ENCODE measurements at regions not wholly inside any gene's neighbourhood (a gene's known extent, or its start where the extent isn't known, plus 50 kb on each side); places are given as distances from the start of the nearest gene placed in this dataset.

DNA sequence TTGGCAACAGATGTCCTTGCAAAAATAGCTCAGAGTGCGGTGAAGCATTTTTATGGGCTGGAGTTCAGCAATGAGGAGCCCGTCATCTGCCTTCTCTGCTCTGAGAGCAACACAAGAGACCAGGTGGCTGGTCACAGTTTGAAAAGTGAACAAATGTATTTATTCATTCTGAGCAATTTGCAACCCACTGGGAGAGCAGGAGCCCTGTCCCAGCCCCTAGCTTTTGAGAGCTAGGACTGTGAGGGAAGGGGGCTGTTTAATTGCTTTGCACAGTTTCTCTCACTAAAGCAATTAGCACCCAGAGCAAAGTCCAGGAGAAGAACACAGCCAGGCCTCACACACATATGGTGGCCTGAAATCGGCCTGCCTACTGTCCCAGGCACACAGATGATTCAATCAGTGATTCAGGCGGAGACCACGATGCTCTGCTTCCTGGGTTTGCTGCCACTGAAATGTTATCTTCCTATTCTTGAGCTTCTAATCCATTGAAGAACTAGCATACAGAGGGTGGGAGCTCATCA, 646.1 kb upstream of the ACVR2A start:
- Mint-ChIP-seq H3K27me3 (ENCODE audit: unreplicated experiment) (peaks cover 3% of the 10 kb centered on the region), H3K9me3 (ENCODE audit: unreplicated experiment) (no peaks in the 10 kb centered on the region), H3K27ac (ENCODE audit: unreplicated experiment) (no peak overlapping the region), H3K4me3 (ENCODE audit: unreplicated experiment) (no peak overlapping the region), H3K4me1 (ENCODE audit: unreplicated experiment) (no peaks in the 10 kb centered on the region), H3K36me3 (ENCODE audit: unreplicated experiment) (no peaks in the 10 kb centered on the region)
- TF ChIP-seq, protein P1, sequence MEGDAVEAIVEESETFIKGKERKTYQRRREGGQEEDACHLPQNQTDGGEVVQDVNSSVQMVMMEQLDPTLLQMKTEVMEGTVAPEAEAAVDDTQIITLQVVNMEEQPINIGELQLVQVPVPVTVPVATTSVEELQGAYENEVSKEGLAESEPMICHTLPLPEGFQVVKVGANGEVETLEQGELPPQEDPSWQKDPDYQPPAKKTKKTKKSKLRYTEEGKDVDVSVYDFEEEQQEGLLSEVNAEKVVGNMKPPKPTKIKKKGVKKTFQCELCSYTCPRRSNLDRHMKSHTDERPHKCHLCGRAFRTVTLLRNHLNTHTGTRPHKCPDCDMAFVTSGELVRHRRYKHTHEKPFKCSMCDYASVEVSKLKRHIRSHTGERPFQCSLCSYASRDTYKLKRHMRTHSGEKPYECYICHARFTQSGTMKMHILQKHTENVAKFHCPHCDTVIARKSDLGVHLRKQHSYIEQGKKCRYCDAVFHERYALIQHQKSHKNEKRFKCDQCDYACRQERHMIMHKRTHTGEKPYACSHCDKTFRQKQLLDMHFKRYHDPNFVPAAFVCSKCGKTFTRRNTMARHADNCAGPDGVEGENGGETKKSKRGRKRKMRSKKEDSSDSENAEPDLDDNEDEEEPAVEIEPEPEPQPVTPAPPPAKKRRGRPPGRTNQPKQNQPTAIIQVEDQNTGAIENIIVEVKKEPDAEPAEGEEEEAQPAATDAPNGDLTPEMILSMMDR (IDR thresholded peaks at IDR 0.05) = no peak
- DNase-seq (ENCODE audit: extremely low spot score, unreplicated experiment) = no peak

DNA sequence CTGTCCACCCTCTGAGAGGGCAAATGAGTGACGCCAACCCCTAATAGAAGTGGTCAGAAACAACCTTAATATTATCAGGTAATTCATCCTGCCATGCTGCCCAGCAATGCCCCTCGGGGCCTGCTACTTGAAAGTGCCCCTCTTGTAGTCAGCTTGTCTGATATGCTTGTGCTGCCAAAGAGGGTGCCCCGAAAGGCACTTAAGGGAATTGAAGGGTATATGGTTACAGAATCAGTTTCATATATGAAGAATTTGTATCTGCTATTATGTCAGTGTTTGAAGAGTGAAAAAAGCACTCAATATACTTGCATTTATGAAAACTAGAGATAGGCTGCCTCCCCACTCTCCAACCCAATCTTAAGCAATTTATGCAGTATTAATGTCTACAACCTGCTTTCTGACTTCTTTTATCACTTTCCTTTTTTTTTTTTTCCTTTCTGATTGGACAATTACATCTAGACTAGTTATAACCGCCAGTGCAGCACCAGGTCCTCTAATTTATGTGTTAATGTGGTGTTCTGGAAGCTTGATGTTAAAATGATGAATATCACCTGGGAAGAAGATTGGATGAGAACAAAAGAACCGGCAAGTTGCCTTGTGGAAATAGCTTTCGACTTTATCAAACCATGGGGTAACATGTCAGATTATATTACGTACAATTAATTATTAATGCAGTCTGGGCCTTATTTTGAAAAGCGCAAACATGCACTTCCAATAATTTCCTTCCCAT, 646.9 kb upstream of the ACVR2A start:
- H3K9me3 Mint-ChIP-seq (ENCODE audit: unreplicated experiment) = no peaks in the 10 kb centered on the region
- H3K4me3 Mint-ChIP-seq (ENCODE audit: unreplicated experiment) = no peak overlapping the region
- no peak overlapping the region for H3K27ac Mint-ChIP-seq (ENCODE audit: unreplicated experiment)
- TF ChIP-seq, protein P1 (IDR thresholded peaks at IDR 0.05) = no peak
- H3K4me1 Mint-ChIP-seq (ENCODE audit: unreplicated experiment) = no peaks in the 10 kb centered on the region
- H3K27me3 Mint-ChIP-seq (ENCODE audit: unreplicated experiment) = peaks cover 3% of the 10 kb centered on the region
- DNase-seq (ENCODE audit: extremely low spot score, unreplicated experiment) = no peak
- no peaks in the 10 kb centered on the region for H3K36me3 Mint-ChIP-seq (ENCODE audit: unreplicated experiment)

DNA sequence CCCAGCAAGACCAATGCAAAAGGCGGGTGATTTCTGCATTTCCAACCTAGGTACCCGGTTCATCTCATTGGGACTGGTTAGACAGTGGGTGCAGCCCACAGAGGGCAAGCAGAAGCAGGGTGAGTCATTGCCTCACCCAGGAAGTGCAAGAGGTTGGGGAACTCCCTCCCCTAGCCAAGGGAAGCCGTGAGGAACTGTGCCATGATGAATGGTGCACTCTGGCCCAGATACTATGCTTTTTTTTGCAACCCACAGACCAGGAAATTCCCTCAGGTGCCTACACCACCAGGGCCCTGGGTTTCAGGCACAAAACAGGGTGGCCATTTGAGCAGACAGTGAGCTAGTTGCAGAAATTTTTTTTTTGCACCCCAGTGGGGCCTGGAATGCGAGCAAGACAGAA, 662.6 kb upstream of the ACVR2A start:
- TF ChIP-seq, protein P1 (IDR thresholded peaks at IDR 0.05) = no peak
- H3K4me1 Mint-ChIP-seq (ENCODE audit: unreplicated experiment) = no peaks in the 10 kb centered on the region
- no peaks in the 10 kb centered on the region for H3K36me3 Mint-ChIP-seq (ENCODE audit: unreplicated experiment)
- no peaks in the 10 kb centered on the region for H3K27me3 Mint-ChIP-seq (ENCODE audit: unreplicated experiment)
- no peak for DNase-seq (ENCODE audit: extremely low spot score, unreplicated experiment)
- H3K9me3 Mint-ChIP-seq (ENCODE audit: unreplicated experiment) = peaks cover 29% of the 10 kb centered on the region
- H3K4me3 Mint-ChIP-seq (ENCODE audit: unreplicated experiment) = no peak overlapping the region
- no peak overlapping the region for H3K27ac Mint-ChIP-seq (ENCODE audit: unreplicated experiment)

DNA sequence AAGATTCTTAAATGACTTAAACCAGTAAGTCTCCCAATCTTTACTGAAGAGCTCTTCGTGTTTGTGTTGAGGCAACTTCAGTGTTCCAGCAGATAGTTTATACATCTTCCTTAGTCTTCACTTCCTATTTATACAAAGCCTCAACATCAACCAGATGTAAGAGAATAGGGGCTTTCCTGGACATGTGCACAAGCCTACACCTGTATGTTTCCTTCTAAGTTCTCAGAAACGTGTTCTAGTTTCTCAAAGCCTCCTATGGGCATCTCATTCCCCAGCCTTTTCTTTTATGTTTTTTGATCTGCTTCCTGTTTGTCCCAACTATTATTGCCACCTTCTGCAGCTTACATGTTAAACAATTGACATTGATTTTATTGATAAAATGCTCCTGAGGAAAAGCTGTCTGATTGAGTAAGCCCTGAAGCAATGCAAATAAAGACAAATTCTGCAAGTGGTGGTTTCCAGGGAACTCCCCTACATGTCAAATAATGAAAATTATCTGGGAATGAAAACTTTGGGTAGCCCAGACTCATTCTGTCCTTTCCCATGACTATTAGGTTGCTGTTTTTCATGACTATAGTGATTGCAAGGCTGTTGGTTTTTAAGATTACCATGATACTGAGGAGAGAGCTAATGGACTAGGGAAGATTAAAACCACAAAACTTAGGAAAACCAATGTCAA, 663.3 kb upstream of the ACVR2A start:
- Mint-ChIP-seq H3K4me3 (ENCODE audit: unreplicated experiment) (no peak overlapping the region), H3K9me3 (ENCODE audit: unreplicated experiment) (peaks cover 29% of the 10 kb centered on the region), H3K36me3 (ENCODE audit: unreplicated experiment) (no peaks in the 10 kb centered on the region), H3K27ac (ENCODE audit: unreplicated experiment) (no peak overlapping the region), H3K27me3 (ENCODE audit: unreplicated experiment) (no peaks in the 10 kb centered on the region), H3K4me1 (ENCODE audit: unreplicated experiment) (no peaks in the 10 kb centered on the region)
- no peak for DNase-seq (ENCODE audit: extremely low spot score, unreplicated experiment)
- TF ChIP-seq, protein P1 (IDR thresholded peaks at IDR 0.05) = no peak

Data from osteocyte (in vitro differentiated cells).